Astrocyte (in vitro differentiated cells and primary cell): ENCODE measurements at regions not wholly inside any gene's neighbourhood (a gene's known extent, or its start where the extent isn't known, plus 50 kb on each side); places are given as distances from the start of the nearest gene placed in this dataset.

ENCODE experiments used
- CTCF ChIP-seq: IDR thresholded peaks from 2 replicates; pipeline ENCODE4 v1.5.1; 2011; ENCODE audit warnings: low read depth, mild to moderate bottlenecking, inconsistent platforms, low read length, moderate library complexity; ENCODE audit not compliant: insufficient read depth
- EZH2 ChIP-seq: IDR thresholded peaks from 2 replicates; pipeline ENCODE4 v1.6.1; 2012; ENCODE audit warnings: mild to moderate bottlenecking, low read length, inconsistent platforms; ENCODE audit not compliant: insufficient read depth

GRCh38 chr14:64640839-64641238 lies 63.4 kb upstream of the PLEKHG3 start:
- TF ChIP-seq CTCF (no peak), EZH2 (no peak)
